Right ventricle myocardium superior (tissue), 1 donor: ENCODE measurements at regions not wholly inside any gene's neighbourhood (a gene's known extent, or its start where the extent isn't known, plus 50 kb on each side); places are given as distances from the start of the nearest gene placed in this dataset.

Experiments
- ATAC-seq: fragments of 200-7000 bp; cut with Tn5 transposase; one replicate; pipeline ENCODE4 v1.9.1; 2020; ENCODE audit warnings: mild to moderate bottlenecking; ENCODE audit not compliant: poor library complexity
- DNase-seq: peaks from one replicate; pipeline ENCODE4 v3.0.0-alpha.2; 2020
- intact Hi-C: fragments of 100-400 bp; cut with DNase I; formaldehyde crosslinking; loops from one replicate; pipeline ENCODE4 v1.11.2; 2022
- donor health status: DM: no; HTN: yes; CAD: no; lungs with severe emphysema.

DNA sequence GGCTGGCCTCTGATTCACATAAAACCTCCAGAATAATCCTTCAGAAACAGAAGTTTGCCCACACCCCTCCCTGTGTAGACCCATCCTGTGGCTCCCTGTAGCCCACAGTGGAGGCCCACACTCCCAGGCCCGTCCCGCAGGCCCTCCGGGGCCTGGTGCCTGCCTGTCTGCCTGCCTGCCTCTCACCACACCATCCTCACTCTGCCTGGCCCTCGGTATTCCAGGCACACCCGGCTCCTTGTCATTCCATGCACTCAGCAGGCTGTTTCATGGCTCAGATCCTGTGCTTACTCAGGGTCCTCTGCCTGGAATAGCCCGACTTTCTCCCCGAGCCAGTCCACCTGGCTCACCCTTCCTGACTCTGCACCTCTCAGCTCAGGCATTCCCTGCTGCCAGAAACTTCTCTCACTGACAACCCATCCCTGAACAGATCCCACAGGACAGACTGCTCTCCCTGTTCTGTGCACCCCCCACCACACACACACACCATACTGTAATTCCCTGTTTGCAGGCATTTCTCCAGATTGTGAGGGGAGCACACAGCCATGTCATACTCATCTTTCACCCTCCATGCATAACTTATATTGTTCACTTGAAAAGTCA is 498.0 kb upstream of the ZMIZ1 start:
- DNase-seq (no peak), ATAC-seq (peak; percentile 37)
- intact Hi-C loops = no loop called here

DNA sequence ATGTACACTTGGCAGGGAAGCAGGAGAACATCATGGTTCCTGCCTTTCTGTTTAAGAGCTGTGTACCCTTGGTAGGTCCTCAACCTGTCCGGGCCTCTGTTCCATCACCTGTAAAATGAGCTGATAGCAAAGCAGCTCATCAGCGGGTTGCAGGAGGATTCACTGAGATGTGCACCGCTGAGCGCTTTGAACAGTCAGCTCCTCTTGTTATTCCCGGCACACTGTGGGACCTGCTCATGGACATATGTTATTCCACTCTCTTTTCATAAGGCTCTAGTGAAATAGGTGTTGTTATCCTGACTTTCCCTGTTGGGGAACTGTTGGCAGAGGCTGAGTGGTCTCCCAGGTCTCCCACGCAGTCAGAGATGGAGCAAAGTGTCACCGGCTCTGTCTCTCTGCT is 497.5 kb upstream of the ZMIZ1 start:
- ATAC-seq (no peak), DNase-seq (no peak)
- intact Hi-C loops = no loop called here

DNA sequence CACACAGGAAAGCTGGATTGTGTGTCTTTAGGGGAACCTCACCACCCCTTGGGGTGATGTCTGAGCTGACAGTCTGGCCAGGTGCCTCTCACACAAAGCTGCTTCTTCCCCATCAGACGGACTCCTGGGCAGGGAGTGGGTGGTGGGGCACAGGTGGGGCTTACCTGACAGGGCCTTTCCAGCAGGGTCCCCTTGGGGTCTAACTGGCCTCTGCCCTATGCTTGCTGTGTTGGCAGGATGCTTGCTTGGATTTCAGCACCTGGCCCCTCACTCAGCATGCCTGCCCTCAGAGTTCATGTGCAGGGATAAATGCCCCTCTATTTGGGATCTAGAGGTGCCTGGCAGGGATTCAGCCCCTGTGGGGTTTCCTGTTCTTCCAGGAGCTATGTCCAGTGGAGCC is 496.9 kb upstream of the ZMIZ1 start:
- intact Hi-C loops = no loop called here
- ATAC-seq = no peak
- DNase-seq = no peak

DNA sequence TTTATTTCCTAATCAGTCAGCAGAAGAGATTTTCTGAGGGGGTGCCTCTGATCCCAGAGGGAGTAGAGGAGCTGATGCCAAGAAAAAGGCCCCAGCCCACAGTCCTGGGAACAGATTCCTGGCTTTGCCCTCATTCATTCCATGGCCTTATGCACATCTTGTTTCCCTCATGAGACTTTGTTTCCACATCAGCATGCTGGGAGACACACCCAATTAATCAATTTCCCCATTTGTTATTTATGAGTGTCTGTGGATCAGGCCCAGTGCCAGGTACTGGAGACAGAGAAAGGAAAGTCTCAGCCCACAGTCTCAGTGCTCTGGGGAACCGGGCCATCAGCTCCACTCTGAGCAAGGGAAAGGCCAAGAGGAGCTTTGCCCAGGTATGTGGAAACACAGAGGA is 496.2 kb upstream of the ZMIZ1 start:
- no peak for ATAC-seq
- DNase-seq = no peak

DNA sequence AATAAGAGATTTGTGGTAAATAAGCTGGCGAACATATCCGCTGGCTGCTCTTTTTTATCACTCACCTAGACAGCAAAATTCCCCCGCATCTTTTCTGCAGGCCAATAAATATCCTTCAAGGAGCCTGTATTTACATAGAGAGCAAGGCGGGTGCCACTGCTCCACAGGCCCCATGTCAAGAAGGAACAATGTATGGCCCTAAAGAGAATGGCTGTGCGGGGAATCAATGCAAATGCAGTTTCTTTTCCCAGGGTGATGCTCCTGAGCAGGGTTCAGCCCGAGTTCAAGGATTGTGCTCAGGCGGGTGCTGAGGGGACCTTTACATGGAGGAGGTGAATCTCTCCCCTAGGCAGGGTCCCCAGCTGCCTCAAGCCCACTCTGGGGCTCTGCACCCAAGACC is 494.2 kb upstream of the ZMIZ1 start:
- ATAC-seq (no peak), DNase-seq (no peak)
- intact Hi-C loops = no loop called here

More for the DNA sequence above, 496.2 kb upstream of the ZMIZ1 start:
- intact Hi-C loops = no loop called here

DNA sequence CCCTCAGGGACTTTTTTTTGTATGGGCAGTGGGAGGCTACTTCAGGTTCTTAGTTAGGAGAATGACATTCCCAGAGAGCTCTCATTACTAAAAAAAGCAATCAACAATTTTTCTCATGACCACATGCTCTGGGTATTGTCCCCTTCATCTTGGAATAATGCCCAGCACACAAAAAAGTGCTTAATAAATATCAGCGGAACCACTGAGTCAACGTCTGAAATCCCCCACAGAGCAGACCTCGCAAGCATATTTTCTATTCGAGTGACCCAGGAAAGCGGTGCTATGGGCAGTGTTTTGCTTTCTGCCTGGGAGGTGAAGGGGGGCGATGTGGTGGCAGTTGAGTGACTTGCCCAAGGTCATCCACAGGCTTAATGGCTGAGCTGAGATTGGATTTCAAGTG is 493.4 kb upstream of the ZMIZ1 start:
- intact Hi-C loops = no loop called here
- ATAC-seq = no peak
- DNase-seq = no peak

DNA sequence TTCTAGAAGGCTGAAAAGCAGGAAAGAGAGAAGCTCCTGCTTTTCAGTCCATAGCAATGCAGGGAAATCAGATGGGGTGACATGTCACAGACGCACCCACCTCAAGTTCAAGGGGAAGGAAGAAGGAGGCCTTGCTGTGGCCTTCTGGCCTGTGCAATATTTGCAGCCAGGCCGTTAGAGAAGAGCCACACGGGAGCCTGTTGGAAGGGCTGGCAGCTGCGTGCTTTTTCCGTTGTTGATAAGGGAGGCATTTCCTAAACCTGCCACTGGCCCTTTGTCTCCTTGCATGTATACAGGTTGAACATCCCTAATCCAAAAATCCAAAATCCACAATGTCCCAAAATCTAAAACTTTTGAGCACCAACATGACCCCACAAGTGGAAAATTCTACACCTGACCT is 492.5 kb upstream of the ZMIZ1 start:
- ATAC-seq (peak; percentile 52), DNase-seq (no peak)
- intact Hi-C loops = no loop called here

DNA sequence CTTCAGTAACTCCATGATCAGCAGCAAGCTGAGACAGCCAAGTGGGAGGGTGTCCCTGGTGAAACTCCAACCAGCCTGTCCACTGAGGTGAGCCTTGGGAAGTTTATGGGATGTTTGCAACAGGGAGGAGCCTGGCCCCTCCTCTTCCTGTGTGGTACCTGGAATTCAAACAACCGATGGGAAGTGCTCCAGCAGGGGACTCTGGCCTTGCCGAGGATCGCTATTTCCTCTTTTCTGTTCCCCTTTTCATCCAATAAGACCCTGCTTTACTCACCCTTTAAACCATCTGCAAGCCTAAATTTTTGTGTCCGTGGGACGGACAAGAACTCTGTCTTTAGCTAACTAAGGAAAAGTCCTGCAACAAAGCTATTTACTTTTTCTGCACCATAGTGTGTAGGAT is 491.1 kb upstream of the ZMIZ1 start:
- DNase-seq (no peak), ATAC-seq (no peak)

DNA sequence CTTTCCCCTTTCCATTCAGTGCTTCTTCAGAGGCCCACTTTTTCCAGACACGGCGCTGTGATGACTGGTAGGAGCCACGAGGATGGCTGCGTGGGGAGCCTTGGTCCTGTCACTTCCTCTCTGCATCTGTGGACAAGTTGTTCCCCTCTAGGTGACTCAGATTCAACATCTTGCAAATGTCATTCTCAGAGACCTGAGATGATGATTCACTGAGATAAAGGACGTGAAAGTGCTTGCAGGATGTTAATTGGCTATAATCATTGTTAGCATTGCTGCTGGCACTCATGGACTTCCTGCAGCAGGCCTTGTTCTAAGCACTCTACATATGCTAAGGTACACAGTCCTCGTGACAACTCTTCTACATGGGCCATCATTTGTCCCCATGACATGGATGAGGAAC is 489.8 kb upstream of the ZMIZ1 start:
- intact Hi-C loops = no loop called here

More for the DNA sequence above, 491.1 kb upstream of the ZMIZ1 start:
- intact Hi-C loops = no loop called here

DNA sequence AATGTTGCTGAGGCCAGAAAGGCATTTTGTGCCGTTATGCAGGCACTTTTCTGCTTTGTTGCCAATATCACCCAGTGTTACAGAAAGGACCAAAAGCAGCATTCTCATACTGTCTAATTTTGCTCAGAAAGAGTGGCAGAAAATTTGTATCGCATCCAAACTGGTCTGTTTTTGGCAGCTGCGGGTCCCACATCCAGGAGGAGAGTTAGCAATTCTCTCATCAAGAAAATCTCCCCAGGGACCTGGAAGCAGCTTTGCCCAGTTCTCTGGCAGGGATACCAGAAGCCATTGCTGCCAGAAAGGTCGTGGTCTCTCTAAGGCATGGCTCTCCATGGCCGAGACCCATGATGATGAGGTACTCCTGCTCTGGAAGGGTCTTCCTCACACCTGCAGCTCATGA is 489.2 kb upstream of the ZMIZ1 start:
- ATAC-seq = no peak
- no peak for DNase-seq
- intact Hi-C loops = no loop called here

More for the DNA sequence above, 489.8 kb upstream of the ZMIZ1 start:
- no peak for DNase-seq
- ATAC-seq = no peak

DNA sequence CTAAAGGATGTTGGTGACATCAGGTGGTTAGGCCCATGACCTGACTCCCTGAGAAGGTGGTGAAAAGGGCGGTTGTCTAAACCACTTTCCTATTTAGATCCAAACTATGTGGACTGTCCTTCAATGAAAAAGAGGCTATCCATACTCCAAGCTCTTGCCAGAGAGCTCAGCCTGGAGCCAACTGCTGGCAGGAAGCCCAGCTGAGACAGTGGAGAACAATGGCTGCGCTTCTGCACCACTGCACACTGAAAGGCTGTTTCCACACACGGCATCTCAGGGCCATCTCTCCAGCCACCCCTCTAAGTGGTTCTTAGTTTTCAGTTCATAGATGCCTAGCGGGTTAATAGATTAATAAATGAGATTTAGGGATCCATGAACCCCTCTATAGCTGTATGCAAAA is 488.8 kb upstream of the ZMIZ1 start:
- DNase-seq (peak; percentile 89), ATAC-seq (peak; percentile 83)
- intact Hi-C loops = no loop called here

DNA sequence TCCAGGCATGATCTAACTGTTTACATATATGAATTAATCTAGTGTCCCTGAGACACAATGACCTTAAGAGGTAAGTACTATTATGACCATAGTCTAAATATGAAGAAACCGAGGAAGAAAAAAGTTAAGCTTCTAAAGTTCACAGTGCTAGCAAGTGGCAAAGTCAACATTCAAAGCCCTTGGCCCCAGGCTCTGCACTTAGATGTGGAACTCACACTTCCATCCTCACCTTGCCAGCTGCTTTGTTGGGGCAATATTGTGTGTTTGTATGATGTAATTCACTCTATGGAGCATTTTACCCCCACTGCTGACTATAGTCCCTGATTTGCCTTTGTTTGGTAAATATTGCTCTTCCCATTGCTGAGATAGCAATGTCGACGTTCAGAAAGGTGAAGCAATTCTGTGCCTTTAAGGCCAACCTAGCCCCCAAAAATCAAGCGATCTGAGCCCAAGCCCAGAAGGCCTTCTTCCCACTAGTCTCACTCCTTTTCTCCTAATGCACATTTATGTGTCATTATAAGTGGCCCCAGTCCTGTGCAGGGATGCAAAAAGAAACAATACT is 487.6 kb upstream of the ZMIZ1 start:
- DNase-seq (no peak), ATAC-seq (no peak)
- intact Hi-C loops = no loop called here

DNA sequence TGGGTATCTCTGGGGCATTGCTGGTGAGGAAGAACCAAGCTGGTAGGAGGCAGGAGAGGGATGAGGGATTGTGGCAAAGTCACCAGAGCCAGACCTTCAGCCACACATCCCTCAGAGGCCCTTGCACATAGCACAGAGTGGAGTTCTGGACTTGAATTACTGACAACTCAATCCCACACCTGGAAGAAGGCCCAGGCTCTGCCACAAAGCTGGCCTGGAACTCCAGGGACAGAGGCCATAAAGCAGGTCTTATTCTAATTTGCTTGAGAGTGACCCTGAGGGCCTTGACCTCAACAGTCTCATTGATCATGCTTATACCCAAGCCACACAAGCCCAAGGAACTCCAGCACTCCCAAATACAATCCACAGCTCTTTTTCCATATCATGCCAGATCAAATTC is 486.2 kb upstream of the ZMIZ1 start:
- no peak for DNase-seq
- ATAC-seq = peak; percentile 30
- intact Hi-C loops = no loop called here

DNA sequence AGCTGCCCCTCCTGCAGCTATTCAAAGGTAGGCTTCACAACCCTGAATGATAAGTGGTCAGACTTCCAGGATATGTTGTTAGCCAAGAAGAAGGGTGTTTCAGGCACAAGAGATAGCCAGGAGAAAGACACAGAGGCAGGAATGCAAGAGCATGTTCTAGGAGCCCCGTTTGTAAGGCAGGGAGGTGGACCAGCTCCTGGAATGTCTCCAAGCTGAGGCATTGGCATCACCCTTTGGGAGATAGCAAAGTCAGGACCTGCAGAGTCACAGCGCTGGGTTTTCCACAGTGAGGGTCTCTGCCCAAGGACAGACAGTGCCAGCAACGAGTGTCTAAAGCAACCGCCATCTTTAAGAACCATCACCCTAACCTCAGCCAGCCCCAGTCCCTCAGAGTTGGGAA is 484.5 kb upstream of the ZMIZ1 start:
- intact Hi-C loops = no loop called here
- ATAC-seq (no peak), DNase-seq (no peak)

DNA sequence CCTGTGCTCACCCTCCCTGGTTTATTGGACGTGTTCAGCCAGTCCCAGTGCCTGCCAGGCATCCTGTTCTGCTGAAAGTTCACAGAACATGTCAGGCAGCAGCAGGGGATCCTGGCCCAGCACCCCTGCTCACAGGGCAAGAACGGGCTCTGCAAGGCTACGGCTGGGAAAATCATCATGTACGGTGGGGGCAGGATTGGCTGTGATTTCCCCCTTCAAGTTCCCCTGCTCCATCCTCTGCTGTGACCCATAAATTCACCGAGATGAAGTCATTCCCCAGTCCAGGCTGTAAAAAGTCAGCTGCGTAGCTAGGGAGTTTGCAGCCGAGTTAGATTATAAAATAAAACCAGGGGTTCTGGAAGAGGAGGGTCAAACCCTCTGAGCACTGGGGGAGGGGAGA is 484.1 kb upstream of the ZMIZ1 start:
- DNase-seq = no peak

DNA sequence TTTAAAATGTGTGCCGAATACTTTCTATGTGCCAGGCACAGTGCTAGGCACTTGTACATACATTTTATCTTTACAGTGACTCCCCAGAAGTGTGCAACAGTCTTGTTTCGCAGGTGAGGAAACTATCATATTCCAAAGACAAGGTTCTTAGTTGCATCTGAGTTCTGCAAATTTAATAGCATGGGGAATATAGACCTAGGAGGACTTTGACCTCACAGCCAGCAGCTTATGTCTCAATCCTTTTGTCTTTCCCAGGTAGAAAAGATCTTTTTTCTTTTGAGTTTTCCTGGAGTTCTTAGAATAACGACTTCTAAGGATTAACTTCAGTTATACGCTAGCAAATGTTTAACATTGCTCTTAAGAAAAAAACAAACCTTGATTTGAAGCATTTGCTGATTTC is 482.8 kb upstream of the ZMIZ1 start:
- intact Hi-C loops = no loop called here
- no peak for ATAC-seq
- DNase-seq = no peak

More for the DNA sequence above, 484.1 kb upstream of the ZMIZ1 start:
- ATAC-seq = no peak
- intact Hi-C loops = no loop called here

DNA sequence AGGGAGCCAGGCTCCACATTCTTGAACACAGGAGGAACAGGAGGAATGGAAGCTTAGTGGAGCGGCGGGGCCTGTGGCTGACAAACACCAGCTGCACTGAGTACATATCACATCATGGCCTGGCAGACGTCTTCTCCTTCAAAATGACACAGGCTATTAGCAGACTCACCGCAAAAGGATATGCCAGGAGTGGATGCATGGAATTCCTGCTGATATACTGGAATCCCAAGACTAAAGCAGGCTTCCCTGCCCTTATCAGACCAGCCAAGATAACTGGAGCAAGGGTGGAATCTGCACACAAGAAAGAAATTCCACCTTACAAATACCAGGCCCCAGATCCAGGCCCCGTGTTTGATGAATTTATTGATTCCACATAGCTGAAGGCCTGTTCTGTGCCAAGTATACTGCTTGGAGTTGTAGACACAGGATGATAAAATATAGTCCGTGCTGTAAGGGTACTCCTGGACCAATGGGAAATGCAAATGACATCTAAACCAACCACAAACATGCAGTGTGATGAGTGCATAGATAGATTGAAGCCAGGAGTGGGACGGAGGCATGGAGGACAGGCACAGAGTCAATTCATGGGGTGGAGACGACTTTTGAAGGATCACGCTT is 480.5 kb upstream of the ZMIZ1 start:
- peak; percentile 74 for DNase-seq
- intact Hi-C loops = no loop called here
- peak; percentile 97 for ATAC-seq

DNA sequence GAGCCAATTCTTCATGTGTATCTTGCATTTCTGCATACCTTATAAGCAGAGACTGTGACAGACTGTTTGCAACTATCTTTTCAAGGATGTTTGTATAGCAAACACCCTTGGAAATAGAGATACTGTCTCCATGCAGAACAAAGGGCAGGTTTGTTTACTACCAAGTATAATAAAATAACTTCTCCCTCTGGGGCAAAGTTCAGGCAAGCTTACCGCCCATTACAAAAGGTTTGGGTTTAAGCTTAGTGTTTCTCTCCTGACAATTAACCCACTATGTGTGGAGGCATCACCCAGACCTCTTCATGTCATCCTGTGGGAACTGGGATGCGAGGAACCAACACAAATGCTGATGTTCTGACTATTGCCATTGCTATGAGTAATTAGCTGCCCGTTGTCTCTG is 479.1 kb upstream of the ZMIZ1 start:
- intact Hi-C loops = no loop called here
- ATAC-seq (no peak), DNase-seq (no peak)

DNA sequence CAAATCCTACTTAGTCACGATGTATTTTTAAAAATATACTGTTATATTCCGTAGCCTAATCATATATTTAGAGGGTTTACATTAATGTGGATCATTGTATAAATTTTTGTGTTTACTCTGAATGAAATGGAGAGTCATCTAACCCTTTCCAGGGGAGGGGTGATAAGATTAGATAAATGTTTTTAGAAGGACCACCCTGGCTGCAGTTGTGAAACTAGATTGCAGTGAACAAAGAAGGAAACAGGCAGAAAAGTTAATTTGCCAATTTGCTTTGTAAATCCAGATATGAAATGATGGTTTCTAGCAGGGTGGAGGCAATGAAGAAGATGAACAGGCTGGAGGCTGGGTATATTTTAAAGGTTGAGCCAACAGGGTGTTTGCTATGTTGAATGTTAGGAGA is 477.7 kb upstream of the ZMIZ1 start:
- DNase-seq (no peak), ATAC-seq (no peak)
- intact Hi-C loops = no loop called here

DNA sequence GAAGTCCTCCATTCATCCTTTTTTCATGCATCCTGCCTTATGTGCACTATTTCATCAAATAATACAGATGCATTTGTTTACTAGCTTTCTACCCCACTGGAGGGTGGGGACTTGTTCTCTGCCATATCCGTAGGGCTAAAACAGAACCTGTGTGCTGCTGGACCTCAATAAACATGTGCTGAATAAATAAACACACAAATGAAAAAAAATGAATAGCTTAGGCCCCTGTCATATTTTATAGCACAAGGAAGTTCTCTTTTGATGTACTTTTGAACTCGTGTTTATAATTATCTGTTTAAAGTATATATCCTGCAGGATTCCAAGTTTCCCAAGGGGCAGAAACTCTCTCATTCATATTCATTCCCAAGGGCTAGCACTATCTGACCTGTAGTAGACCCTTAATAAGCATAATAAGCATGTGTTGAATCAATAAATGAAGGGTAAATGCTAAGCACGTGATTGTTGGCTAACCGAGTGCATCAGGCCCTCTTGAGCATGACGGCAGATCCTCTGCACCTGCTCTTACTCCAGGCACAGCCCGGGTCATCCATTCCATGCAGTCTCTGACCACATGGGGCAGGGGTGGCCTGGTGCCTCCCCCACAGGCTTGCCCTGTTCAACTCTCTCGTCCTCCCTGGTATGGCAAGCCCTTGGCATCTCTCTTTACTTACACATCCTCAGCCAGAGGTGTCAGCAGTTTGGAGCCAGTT is 474.1 kb upstream of the ZMIZ1 start:
- intact Hi-C loops = no loop called here
- ATAC-seq = peak; percentile 46
- no peak for DNase-seq
